Choroid plexus epithelial cell (primary cell): ENCODE measurements at regions not wholly inside any gene's neighbourhood (a gene's known extent, or its start where the extent isn't known, plus 50 kb on each side); places are given as distances from the start of the nearest gene placed in this dataset.

Experiments used
- DNase-seq: peaks from one replicate; pipeline ENCODE4 v3.0.0-alpha.2; 2010; ENCODE audit warnings: low read depth
- H3K4me3 ChIP-seq: 2 replicates; pipeline ENCODE4 v1.5.1; 2011; ENCODE audit warnings: low read depth, mild to moderate bottlenecking, control low read depth, low read length, moderate library complexity
- TF ChIP-seq, protein P1 (sequence below): conservative IDR thresholded peaks from 2 replicates; pipeline ENCODE4 v1.5.1; 2011; ENCODE audit warnings: low read depth, mild to moderate bottlenecking, control low read depth, inconsistent platforms, low read length, moderate library complexity

DNA sequence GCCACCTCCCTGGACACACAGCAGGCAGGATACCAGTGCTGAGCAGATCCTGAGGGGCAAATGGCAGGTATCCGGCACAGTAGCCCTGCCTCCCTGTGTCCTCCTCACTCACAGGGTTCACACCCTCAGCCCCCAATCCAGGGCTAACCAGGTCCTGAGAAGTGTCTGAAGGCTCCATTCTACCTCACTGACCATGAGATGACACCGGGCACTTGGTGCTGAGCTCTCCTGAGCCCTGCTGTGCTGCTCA lies 115.4 kb upstream of the ATP2B2 start:
- TF ChIP-seq, protein P1, sequence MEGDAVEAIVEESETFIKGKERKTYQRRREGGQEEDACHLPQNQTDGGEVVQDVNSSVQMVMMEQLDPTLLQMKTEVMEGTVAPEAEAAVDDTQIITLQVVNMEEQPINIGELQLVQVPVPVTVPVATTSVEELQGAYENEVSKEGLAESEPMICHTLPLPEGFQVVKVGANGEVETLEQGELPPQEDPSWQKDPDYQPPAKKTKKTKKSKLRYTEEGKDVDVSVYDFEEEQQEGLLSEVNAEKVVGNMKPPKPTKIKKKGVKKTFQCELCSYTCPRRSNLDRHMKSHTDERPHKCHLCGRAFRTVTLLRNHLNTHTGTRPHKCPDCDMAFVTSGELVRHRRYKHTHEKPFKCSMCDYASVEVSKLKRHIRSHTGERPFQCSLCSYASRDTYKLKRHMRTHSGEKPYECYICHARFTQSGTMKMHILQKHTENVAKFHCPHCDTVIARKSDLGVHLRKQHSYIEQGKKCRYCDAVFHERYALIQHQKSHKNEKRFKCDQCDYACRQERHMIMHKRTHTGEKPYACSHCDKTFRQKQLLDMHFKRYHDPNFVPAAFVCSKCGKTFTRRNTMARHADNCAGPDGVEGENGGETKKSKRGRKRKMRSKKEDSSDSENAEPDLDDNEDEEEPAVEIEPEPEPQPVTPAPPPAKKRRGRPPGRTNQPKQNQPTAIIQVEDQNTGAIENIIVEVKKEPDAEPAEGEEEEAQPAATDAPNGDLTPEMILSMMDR, result no peak
- H3K4me3 ChIP-seq, result no peak overlapping the region
- no peak for DNase-seq

DNA sequence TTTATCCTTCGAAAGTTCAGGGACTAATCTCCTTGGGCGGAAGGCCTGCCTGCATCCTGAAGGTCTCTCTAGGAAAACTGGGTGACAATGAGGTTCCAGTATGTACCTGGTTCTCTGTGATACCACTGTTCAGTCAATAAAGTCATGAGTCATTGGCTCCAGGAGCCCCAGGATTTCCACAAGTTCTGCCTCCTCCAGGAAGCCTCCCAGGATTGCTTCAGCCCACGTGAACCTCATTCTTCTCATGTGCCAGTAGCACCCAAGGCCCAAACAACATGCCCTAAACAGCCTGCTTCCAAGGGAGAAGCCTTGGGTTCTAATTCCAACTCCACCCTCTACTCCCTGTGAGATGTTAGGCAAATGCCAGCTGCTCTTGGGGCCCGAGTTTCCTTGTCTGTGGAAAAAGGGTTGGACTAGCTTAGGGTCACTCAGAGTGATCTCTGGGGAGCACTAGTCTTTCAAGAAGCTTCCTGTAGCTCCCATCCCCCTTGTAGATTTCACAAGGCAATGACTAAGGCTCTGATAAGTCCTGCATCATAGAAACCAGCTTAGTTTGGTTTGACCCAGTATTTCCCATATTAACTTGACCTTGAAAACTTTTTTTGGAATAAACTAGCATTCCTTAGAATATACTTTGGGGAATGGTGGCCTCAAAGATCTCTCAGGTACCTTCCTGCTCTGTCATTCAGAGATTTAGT lies 118.3 kb upstream of the ATP2B2 start:
- DNase-seq, result no peak
- H3K4me3 ChIP-seq, result no peak overlapping the region
- TF ChIP-seq, protein P1, result no peak

DNA sequence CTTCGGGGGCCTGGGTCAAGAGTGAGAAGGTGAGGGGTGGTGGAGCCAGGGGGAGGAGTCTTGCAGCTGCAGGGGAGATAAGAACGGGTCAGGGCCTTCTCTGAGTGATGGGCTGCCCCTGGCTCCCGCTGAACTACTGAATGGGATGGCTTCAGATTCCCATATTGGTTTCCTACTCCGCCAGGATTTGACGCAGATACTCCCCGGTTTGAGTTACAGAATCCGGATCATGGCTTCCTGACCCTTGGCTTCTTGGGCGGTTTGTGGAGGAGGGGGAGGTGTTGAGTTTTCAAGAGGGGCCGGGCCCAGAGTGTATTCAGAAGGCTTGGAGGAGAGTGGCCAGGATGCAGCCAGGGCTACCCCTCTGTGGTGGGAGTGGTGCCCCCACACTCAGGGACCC lies 119.9 kb upstream of the ATP2B2 start:
- H3K4me3 ChIP-seq, result no peak overlapping the region
- DNase-seq, result no peak
- TF ChIP-seq, protein P1, result no peak

DNA sequence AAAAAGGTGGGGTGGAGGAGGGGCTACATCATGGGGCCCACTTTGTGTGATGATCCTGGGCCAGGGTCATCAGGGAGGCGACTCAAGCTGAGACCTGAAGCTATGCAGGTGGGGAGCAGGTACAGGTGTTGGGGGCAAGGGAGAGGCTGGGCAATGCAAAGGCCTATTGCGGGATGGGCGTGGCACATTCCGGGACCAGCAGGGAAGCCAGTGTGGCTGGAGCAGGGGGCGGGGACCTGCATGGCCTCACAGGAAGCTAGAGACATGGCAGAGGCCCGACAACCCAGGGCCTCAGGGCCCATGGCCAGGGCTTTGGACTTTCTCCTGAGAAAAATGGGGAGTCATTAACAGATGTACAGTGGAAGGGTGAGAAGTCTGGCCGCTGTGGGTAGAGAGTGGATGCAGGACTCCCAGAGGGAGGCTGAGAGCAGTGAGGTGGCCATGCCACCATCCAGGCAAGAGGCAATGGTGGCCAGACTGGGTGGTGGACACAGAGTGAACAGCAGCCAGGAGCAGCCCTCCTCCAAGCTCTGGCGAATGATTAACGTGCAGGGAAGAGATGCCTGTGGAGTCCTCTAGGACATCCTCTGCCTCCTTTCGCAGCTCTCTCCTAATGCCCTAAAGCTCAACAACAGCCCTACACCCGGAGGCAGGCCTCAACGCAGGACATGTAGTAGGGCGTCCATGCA lies 122.6 kb upstream of the ATP2B2 start:
- no peak for DNase-seq
- no peak overlapping the region for H3K4me3 ChIP-seq
- TF ChIP-seq, protein P1, result no peak

DNA sequence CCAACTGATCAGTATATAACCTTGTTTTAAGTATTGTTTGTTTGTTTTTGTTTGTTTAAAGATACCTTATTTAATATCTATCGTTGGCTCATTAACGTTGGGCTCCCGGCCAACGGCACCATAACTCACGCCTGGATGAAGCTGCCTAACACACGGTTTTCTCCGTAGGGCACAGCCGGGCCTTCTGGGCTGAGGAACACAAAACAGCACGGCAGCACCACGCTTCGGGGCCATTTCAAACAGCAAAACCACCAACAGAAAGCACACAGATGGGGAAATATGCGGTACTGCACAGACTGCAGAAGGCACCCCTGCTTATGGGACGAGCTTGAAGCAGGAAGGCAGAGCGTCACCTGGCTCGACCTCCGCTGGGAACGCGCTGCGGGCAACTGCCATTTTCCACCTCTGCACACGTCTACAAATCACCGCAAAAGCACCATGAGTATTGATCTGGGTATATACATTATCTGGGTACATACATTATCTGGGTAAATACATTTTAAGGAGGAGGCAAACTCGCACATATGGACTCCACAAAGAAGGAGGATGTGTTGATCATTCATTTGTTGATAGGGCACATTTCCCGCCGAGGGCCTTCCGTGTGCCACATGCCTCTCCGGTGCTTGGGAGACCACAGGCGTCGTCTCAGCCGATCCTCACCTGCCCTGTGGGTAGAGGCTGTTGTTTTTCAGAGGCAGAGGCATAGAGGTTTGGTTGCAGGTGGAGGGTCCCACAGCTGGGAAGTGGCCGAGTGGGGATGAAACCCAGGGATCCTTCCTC lies 123.7 kb upstream of the ATP2B2 start:
- TF ChIP-seq, protein P1, result no peak

DNA sequence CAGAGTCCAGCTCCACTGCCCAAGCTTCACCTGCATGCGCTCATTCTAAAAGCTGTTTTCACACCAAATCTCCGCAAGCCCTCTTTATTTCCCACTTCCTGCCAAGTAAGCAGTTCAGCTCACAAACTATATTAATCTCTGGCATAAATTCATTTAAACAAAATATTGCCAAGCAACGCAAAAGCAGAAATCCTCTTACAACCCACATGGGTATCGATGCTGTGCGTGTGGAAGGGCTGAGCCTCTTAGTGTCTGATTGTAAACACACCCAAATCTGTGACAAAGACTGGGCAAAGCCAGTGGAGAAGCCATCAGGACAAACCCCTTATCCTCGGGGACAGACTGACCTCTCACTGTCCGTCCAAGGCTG lies 124.3 kb upstream of the ATP2B2 start:
- DNase-seq, result no peak
- TF ChIP-seq, protein P1, result no peak
- H3K4me3 ChIP-seq, result no peak overlapping the region

More for the DNA sequence above, 123.7 kb upstream of the ATP2B2 start:
- H3K4me3 ChIP-seq, result no peak overlapping the region
- DNase-seq, result no peak
